H1 (cell line): ENCODE measurements at regions not wholly inside any gene's neighbourhood (a gene's known extent, or its start where the extent isn't known, plus 50 kb on each side); places are given as distances from the start of the nearest gene placed in this dataset.

ENCODE experiments used
- CTCF ChIA-PET: fragments of 300-600 bp; sonication (Branson Sonifier 250); formaldehyde crosslinking; loops from one replicate; lab custom pipeline; 2021; ENCODE audit not compliant: partially characterized antibody; lab: Charles Lee
- POLR2A ChIA-PET: fragments of 300-600 bp; sonication (Branson Sonifier 250); formaldehyde crosslinking; loops from one replicate; lab custom pipeline; 2021; ENCODE audit warnings: inconsistent platforms; ENCODE audit not compliant: partially characterized antibody; lab: Charles Lee
- DNase-seq, 2 experiments: peaks; one replicate each; pipeline versions ENCODE4 v3.0.0 to v3.0.0-alpha.2; 2010 to 2022; ENCODE audit warnings: low spot score in 2 of 2, low read depth in 1 of 2, mixed read lengths in 1 of 2
- FAIRE-seq: peaks from 2 replicates; lab custom pipeline; 2011; peaks lifted over from hg19 to GRCh38; lab: Jason Lieb, UNC
- H2AFZ ChIP-seq: 2 replicates; pipeline ENCODE4 v1.8.1; 2012; ENCODE audit warnings: low read length, inconsistent platforms
- H2AK5ac ChIP-seq: 2 replicates; pipeline ENCODE4 v1.6.1; 2013; ENCODE audit warnings: low read depth, low read length
- H2BK120ac ChIP-seq: replicated peaks from 2 replicates; pipeline ENCODE3; 2013; ENCODE audit warnings: low read depth, low read length, inconsistent platforms
- H2BK12ac ChIP-seq: 2 replicates; pipeline ENCODE4 v1.6.1; 2013; ENCODE audit warnings: low read depth, low read length
- H2BK15ac ChIP-seq: 2 replicates; pipeline ENCODE4 v1.6.1; 2013; ENCODE audit warnings: low read length
- H2BK20ac ChIP-seq: 2 replicates; pipeline ENCODE4 v1.6.1; 2013; ENCODE audit warnings: low read length
- H2BK5ac ChIP-seq: 2 replicates; pipeline ENCODE4 v1.6.1; 2013; ENCODE audit warnings: low read depth, low read length
- H3K14ac ChIP-seq: 2 replicates; pipeline ENCODE4 v1.6.1; 2013; ENCODE audit warnings: inconsistent platforms; ENCODE audit not compliant: insufficient read length
- H3K18ac ChIP-seq: 2 replicates; pipeline ENCODE4 v1.6.1; 2013; ENCODE audit warnings: low read length; ENCODE audit errors: extremely low read depth
- H3K23ac ChIP-seq: 2 replicates; pipeline ENCODE4 v1.6.1; 2013; ENCODE audit warnings: inconsistent platforms; ENCODE audit not compliant: insufficient read length
- H3K23me2 ChIP-seq: 2 replicates; pipeline ENCODE4 v1.6.1; 2013; ENCODE audit warnings: low read depth, low read length
- H3K27ac ChIP-seq: 2 replicates; pipeline ENCODE4 v1.6.1; 2011; ENCODE audit warnings: low read depth, low read length, inconsistent platforms
- H3K27me3 ChIP-seq, 4 experiments: replicated peaks in 1 of 4; 1 replicate in 1 of 4; 2 replicates in 3 of 4; pipeline versions ENCODE4 v1.6.1 to v1.8.1; 2011 to 2013; ENCODE audit warnings: low read length in 3 of 4, mild to moderate bottlenecking in 3 of 4, inconsistent platforms in 2 of 4, mixed read lengths in 2 of 4, moderate library complexity in 1 of 4; ENCODE audit not compliant: control insufficient read depth in 3 of 4, insufficient read depth in 3 of 4; ENCODE audit errors: extremely low read depth in 1 of 4
- H3K36me3 ChIP-seq, 4 experiments: 2 replicates each; pipeline versions ENCODE4 v1.6.1 to v1.8.1; 2011 to 2013; ENCODE audit warnings: mild to moderate bottlenecking in 4 of 4, low read length in 3 of 4, moderate library complexity in 2 of 4, control low read depth in 1 of 4, inconsistent platforms in 1 of 4; ENCODE audit not compliant: insufficient read depth in 4 of 4, control insufficient read depth in 2 of 4
- H3K4ac ChIP-seq: replicated peaks from 2 replicates; pipeline ENCODE3; 2013; ENCODE audit warnings: low read length, low read depth, mixed read lengths, inconsistent platforms; ENCODE audit not compliant: insufficient read length
- H3K4me1 ChIP-seq, 4 experiments: replicated peaks in 1 of 4; 1 replicate in 1 of 4; 2 replicates in 3 of 4; pipeline versions ENCODE4 v1.6.1 to v1.8.1; 2011 to 2013; ENCODE audit warnings: low read length in 3 of 4, inconsistent platforms in 2 of 4, mixed read lengths in 1 of 4; ENCODE audit not compliant: insufficient read depth in 4 of 4, control insufficient read depth in 3 of 4
- H3K4me2 ChIP-seq, 2 experiments: 2 replicates each; pipeline versions ENCODE4 v1.6.1 to v1.8.1; 2011 to 2013; ENCODE audit warnings: low read depth in 2 of 2, low read length in 2 of 2, control low read depth in 1 of 2, inconsistent platforms in 1 of 2, mild to moderate bottlenecking in 1 of 2; ENCODE audit not compliant: insufficient read depth in 1 of 2
- H3K4me3 ChIP-seq, 4 experiments: fragments of 200-600, 300-600 bp in 1 of 4; sonication (generic), shearing (Covaris generic), sonication (Bioruptor Twin) in 1 of 4; 2 replicates each; pipeline versions ENCODE4 v1.5.1 to v1.8.1; 2011 to 2016; ENCODE audit warnings: low read length in 4 of 4, low read depth in 3 of 4, control low read depth in 2 of 4, inconsistent platforms in 2 of 4, mild to moderate bottlenecking in 2 of 4, mixed read lengths in 1 of 4, moderate library complexity in 1 of 4; ENCODE audit not compliant: insufficient read depth in 2 of 4; ENCODE audit errors: extremely low read depth in 1 of 4
- H3K56ac ChIP-seq: replicated peaks from 2 replicates; pipeline ENCODE3; 2013; ENCODE audit warnings: low read depth, mild to moderate bottlenecking, mixed read lengths, low read length, inconsistent platforms; ENCODE audit not compliant: insufficient read length
- H3K79me1 ChIP-seq: 2 replicates; pipeline ENCODE4 v1.6.1; 2013; ENCODE audit warnings: low read depth, low read length, control low read depth
- H3K79me2 ChIP-seq, 2 experiments: 2 replicates each; pipeline versions ENCODE4 v1.6.1 to v1.8.1; 2012 to 2013; ENCODE audit warnings: low read length in 2 of 2, mild to moderate bottlenecking in 2 of 2, inconsistent platforms in 1 of 2; ENCODE audit not compliant: insufficient read depth in 2 of 2, control insufficient read depth in 1 of 2
- H3K9ac ChIP-seq, 4 experiments: replicated peaks in 1 of 4; 1 replicate in 1 of 4; 2 replicates in 3 of 4; pipeline versions ENCODE4 v1.6.1 to v1.8.1; 2011 to 2013; ENCODE audit warnings: low read depth in 3 of 4, low read length in 3 of 4, control low read depth in 2 of 4, mild to moderate bottlenecking in 2 of 4, moderate library complexity in 2 of 4, inconsistent platforms in 1 of 4; ENCODE audit errors: extremely low read depth in 1 of 4
- H3K9me3 ChIP-seq, 2 experiments: 2 replicates each; pipeline versions ENCODE4 v1.6.1 to v1.8.1; 2012 to 2013; ENCODE audit warnings: mild to moderate bottlenecking in 2 of 2, moderate library complexity in 2 of 2, control low read depth in 1 of 2, inconsistent platforms in 1 of 2, low read depth in 1 of 2, low read length in 1 of 2, mixed read lengths in 1 of 2; ENCODE audit not compliant: insufficient read depth in 2 of 2
- H4K20me1 ChIP-seq, 2 experiments: replicated peaks in 1 of 2; 2 replicates each; pipeline versions ENCODE3 to v1.8.1; 2011 to 2013; ENCODE audit warnings: inconsistent platforms in 2 of 2, low read length in 2 of 2, mild to moderate bottlenecking in 1 of 2; ENCODE audit not compliant: insufficient read depth in 2 of 2, control insufficient read depth in 1 of 2
- H4K5ac ChIP-seq: 2 replicates; pipeline ENCODE4 v1.6.1; 2013; ENCODE audit warnings: low read length, low read depth, mixed read lengths, inconsistent platforms; ENCODE audit not compliant: insufficient read length
- H4K8ac ChIP-seq: 2 replicates; pipeline ENCODE4 v1.8.0; 2013; ENCODE audit warnings: mild to moderate bottlenecking, moderate library complexity, low read length, inconsistent platforms; ENCODE audit not compliant: insufficient read depth; ENCODE audit errors: extremely low read depth
- H4K91ac ChIP-seq: replicated peaks from 2 replicates; pipeline ENCODE3; 2013; ENCODE audit warnings: low read length, mixed read lengths, inconsistent platforms; ENCODE audit not compliant: insufficient read length
- ZNF274 ChIP-seq: IDR thresholded peaks from 2 replicates; pipeline ENCODE4 v1.7.0; 2012; ENCODE audit warnings: low read length, borderline replicate concordance; ENCODE audit errors: extremely low read depth
- WGBS, 2 experiments: shearing (Covaris generic) in 1 of 2; methylation state at CpG; one replicate each; pipeline versions ENCODE4 v1.1.6 to v1.1.7; 2013 to 2015; ENCODE audit warnings: low lambda C conversion rate in 2 of 2, mixed read lengths in 2 of 2, inconsistent platforms in 1 of 2, low coverage in 1 of 2, missing lambda C conversion rate in 1 of 2; ENCODE audit not compliant: insufficient replicate concordance in 2 of 2, insufficient coverage in 1 of 2, insufficient read length in 1 of 2; ENCODE audit errors: extremely low coverage in 1 of 2, missing lambda C conversion rate in 1 of 2; 5-methylcytosine and 5-hydroxymethylcytosine counted together

- H3K27me3 ChIP-seq: no peaks in the 10 kb centered on the region
Measured at GRCh38 chr14:80084196-80084595, 127.1 kb downstream of the DIO2 start.

More at GRCh38 chr14:80084196-80084595, 127.1 kb downstream of the DIO2 start:
- ChIA-PET CTCF (interaction anchor here (0.8 kb wide), 1 partner anchor 130 kb away, joined by 3 read pairs; no protein-coding TSS in a partner anchor), POLR2A (no interaction called here)
- FAIRE-seq (no peak), DNase-seq (no peak)
- Histone ChIP-seq H2BK120ac (no peak overlapping the region), H3K79me1 (no peaks in the 10 kb centered on the region), H3K36me3 (no peaks in the 10 kb centered on the region), H4K5ac (no peak overlapping the region), H4K20me1 (no peaks in the 10 kb centered on the region), H3K9me3 (peaks cover 6 to 13% of the 10 kb centered on the region in 2 experiments; a peak in 3 of 4 replicates), H4K91ac (no peak overlapping the region), H3K23ac (no peak overlapping the region), H3K4me3 (no peak overlapping the region), H3K56ac (no peak overlapping the region), H3K18ac (no peak overlapping the region), H2BK5ac (no peak overlapping the region), H4K8ac (no peak overlapping the region), H2BK12ac (no peak overlapping the region), H3K79me2 (no peaks in the 10 kb centered on the region), H3K4me1 (no peaks in the 10 kb centered on the region), H3K4me2 (no peak overlapping the region), H3K23me2 (no peaks in the 10 kb centered on the region), H2AFZ (no peak overlapping the region), H3K4ac (no peak overlapping the region), H3K27ac (no peak overlapping the region), H2BK15ac (no peak overlapping the region), H3K14ac (no peak overlapping the region), H2BK20ac (no peak overlapping the region), H2AK5ac (no peak overlapping the region), H3K9ac (no peak overlapping the region)
- 89% methylated on average over 2 of the region's 2 CpGs; no CpG with 5 or more reads in 1 of the 2 experiments for WGBS, 2 experiments
- TF ChIP-seq ZNF274: no peak
